Adrenal gland (tissue), 5 donors: ENCODE measurements at regions not wholly inside any gene's neighbourhood (a gene's known extent, or its start where the extent isn't known, plus 50 kb on each side); places are given as distances from the start of the nearest gene placed in this dataset.

ENCODE experiments used
- CTCF ChIP-seq, 6 experiments: fragments of 450-650 bp in 4 of 6; fragments of 200-600 bp in 2 of 6; sonication (generic) in 1 of 6; IDR thresholded peaks; 1 replicate in 5 of 6; 2 replicates in 1 of 6; pipeline versions ENCODE4 v1.5.1 to v1.8.0; 2016 to 2021; ENCODE audit warnings: antibody characterized with exemption in 6 of 6, mild to moderate bottlenecking in 2 of 6, moderate library complexity in 1 of 6
- POLR2A ChIP-seq, 2 donors: fragments of 450-650 bp; IDR thresholded peaks; one replicate each; pipeline ENCODE4 v1.6.1; 2017; ENCODE audit warnings: antibody characterized with exemption in 2 of 2, mild to moderate bottlenecking in 2 of 2, moderate library complexity in 1 of 2
- donor health status: DM: no; HTN: no; CAD: no.

GRCh38 chr2:221914334-221914880 is 342.3 kb upstream of the EPHA4 start:
- TF ChIP-seq CTCF (IDR thresholded peaks at IDR 0.05): no peak
- no peak for TF ChIP-seq POLR2A (IDR thresholded peaks at IDR 0.05)
